WTC11 (cell line): ENCODE measurements at regions not wholly inside any gene's neighbourhood (a gene's known extent, or its start where the extent isn't known, plus 50 kb on each side); places are given as distances from the start of the nearest gene placed in this dataset.

Experiments
- ATAC-seq: fragments of 200-7000 bp; cut with Tn5 transposase; 2 replicates; pipeline ENCODE4 v1.10.0; 2021; ENCODE audit warnings: mild to moderate bottlenecking, moderate library complexity
- CTCF ChIA-PET: fragments of 300-600 bp; sonication (Branson Sonifier 250); formaldehyde crosslinking; loops from one replicate; lab custom pipeline; 2021; ENCODE audit warnings: antibody characterized with exemption; lab: Charles Lee
- POLR2A ChIA-PET: fragments of 350-600 bp; sonication (Branson Sonifier 250); formaldehyde crosslinking; loops from one replicate; lab custom pipeline; 2021; ENCODE audit warnings: antibody characterized with exemption; lab: Charles Lee
- DNase-seq: peaks from one replicate; pipeline ENCODE4 v3.0.0; 2021; ENCODE audit warnings: low spot score
- H3K27ac Mint-ChIP-seq: 2 replicates; pipeline ENCODE4 v1.8.0; 2021; ENCODE audit warnings: mixed read lengths
- H3K27me3 Mint-ChIP-seq: 2 replicates; pipeline ENCODE4 v1.8.0; 2021; ENCODE audit warnings: low read depth, mild to moderate bottlenecking, moderate library complexity, mixed read lengths
- H3K36me3 Mint-ChIP-seq: 2 replicates; pipeline ENCODE4 v1.8.0; 2021; ENCODE audit warnings: mixed read lengths
- H3K4me1 Mint-ChIP-seq: 2 replicates; pipeline ENCODE4 v1.8.0; 2022; ENCODE audit warnings: mixed read lengths
- H3K4me3 Mint-ChIP-seq: 2 replicates; pipeline ENCODE4 v1.8.0; 2021; ENCODE audit warnings: mild to moderate bottlenecking, moderate library complexity, mixed read lengths
- H3K9me3 Mint-ChIP-seq: 2 replicates; pipeline ENCODE4 v1.8.0; 2021; ENCODE audit warnings: mixed read lengths
- CREB1 ChIP-seq: sonication (generic); formaldehyde crosslinking; IDR thresholded peaks from 2 replicates; pipeline ENCODE4 v1.8.0; 2023; ENCODE audit warnings: mild to moderate bottlenecking, missing genetic modification reagents
- CTCF ChIP-seq: fragments of 200-600 bp; IDR thresholded peaks from 2 replicates; pipeline ENCODE4 v1.8.0; 2022; ENCODE audit warnings: antibody characterized with exemption
- ELF4 ChIP-seq: sonication (generic); formaldehyde crosslinking; IDR thresholded peaks from 2 replicates; pipeline ENCODE4 v1.8.1; 2022; ENCODE audit warnings: low read depth, mild to moderate bottlenecking, moderate library complexity, missing genetic modification reagents
- ERG ChIP-seq: fragments of 250-450 bp; sonication (Bioruptor Pico); IDR thresholded peaks from 2 replicates; pipeline ENCODE4 v1.8.0; 2021; ENCODE audit warnings: mild to moderate bottlenecking
- FOXK1 ChIP-seq: sonication (generic); formaldehyde crosslinking; IDR thresholded peaks from 2 replicates; pipeline ENCODE4 v1.8.0; 2022; ENCODE audit warnings: mild to moderate bottlenecking, moderate library complexity, missing genetic modification reagents
- FOXP4 ChIP-seq: sonication (generic); formaldehyde crosslinking; IDR thresholded peaks from 2 replicates; pipeline ENCODE4 v1.8.0; 2022; ENCODE audit warnings: mild to moderate bottlenecking, missing genetic modification reagents
- IRF1 ChIP-seq: sonication (generic); formaldehyde crosslinking; IDR thresholded peaks from 2 replicates; pipeline ENCODE4 v1.8.0; 2023; ENCODE audit warnings: missing genetic modification reagents
- JAZF1 ChIP-seq: fragments of 250-450 bp; sonication (Bioruptor Pico); IDR thresholded peaks from 2 replicates; pipeline ENCODE4 v1.9.0; 2021; ENCODE audit warnings: moderate library complexity, mild to moderate bottlenecking, inconsistent platforms
- MLX ChIP-seq: sonication (generic); formaldehyde crosslinking; IDR thresholded peaks from 2 replicates; pipeline ENCODE4 v1.8.1; 2023; ENCODE audit warnings: mild to moderate bottlenecking, missing genetic modification reagents, moderate library complexity
- MXD4 ChIP-seq: fragments of 250-450 bp; sonication (Bioruptor Pico); IDR thresholded peaks from 2 replicates; pipeline ENCODE4 v1.8.0; 2021; ENCODE audit warnings: mild to moderate bottlenecking, moderate library complexity, borderline replicate concordance
- NFE2L1 ChIP-seq: sonication (generic); formaldehyde crosslinking; IDR thresholded peaks from 2 replicates; pipeline ENCODE4 v1.8.1; 2023; ENCODE audit warnings: missing genetic modification reagents
- NFYB ChIP-seq: sonication (generic); formaldehyde crosslinking; conservative IDR thresholded peaks from 2 replicates; pipeline ENCODE4 v1.8.0; 2022; ENCODE audit warnings: low read depth, missing genetic modification reagents
- NR2C2 ChIP-seq: sonication (generic); formaldehyde crosslinking; IDR thresholded peaks from 2 replicates; pipeline ENCODE4 v1.8.0; 2022; ENCODE audit warnings: mild to moderate bottlenecking, missing genetic modification reagents
- NR3C1 ChIP-seq: sonication (generic); formaldehyde crosslinking; conservative IDR thresholded peaks from 2 replicates; pipeline ENCODE4 v1.8.1; 2023; ENCODE audit warnings: low read depth, mild to moderate bottlenecking, missing genetic modification reagents
- PREB ChIP-seq: sonication (generic); formaldehyde crosslinking; IDR thresholded peaks from 2 replicates; pipeline ENCODE4 v1.8.1; 2022; ENCODE audit warnings: mild to moderate bottlenecking, missing genetic modification reagents, moderate library complexity, borderline replicate concordance
- TEAD1 ChIP-seq: sonication (generic); formaldehyde crosslinking; IDR thresholded peaks from 2 replicates; pipeline ENCODE4 v1.8.0; 2022; ENCODE audit warnings: mild to moderate bottlenecking, missing genetic modification reagents
- TEAD4 ChIP-seq: sonication (generic); formaldehyde crosslinking; IDR thresholded peaks from 2 replicates; pipeline ENCODE4 v1.8.0; 2022; ENCODE audit warnings: mild to moderate bottlenecking, missing genetic modification reagents
- ZNF219 ChIP-seq: sonication (generic); formaldehyde crosslinking; IDR thresholded peaks from 2 replicates; pipeline ENCODE4 v1.8.0; 2023; ENCODE audit warnings: missing genetic modification reagents, mild to moderate bottlenecking, borderline replicate concordance
- ZNF416 ChIP-seq: fragments of 250-450 bp; sonication (Bioruptor Pico); IDR thresholded peaks from 2 replicates; pipeline ENCODE4 v1.9.0; 2021; ENCODE audit warnings: mild to moderate bottlenecking, inconsistent platforms
- ZNF423 ChIP-seq: fragments of 250-450 bp; sonication (Bioruptor Pico); IDR thresholded peaks from 2 replicates; pipeline ENCODE4 v2.1.2; 2022; ENCODE audit warnings: mild to moderate bottlenecking, moderate library complexity
- ZNF425 ChIP-seq: fragments of 250-450 bp; sonication (Bioruptor Pico); conservative IDR thresholded peaks from 2 replicates; pipeline ENCODE4 v1.9.0; 2021; ENCODE audit warnings: mild to moderate bottlenecking

GRCh38 chr4:67087897-67088296 is 457.4 kb downstream of the CENPC start:
- Mint-ChIP-seq H3K27me3 (no peaks in the 10 kb centered on the region), H3K9me3 (no peaks in the 10 kb centered on the region), H3K27ac (no peak overlapping the region), H3K36me3 (no peaks in the 10 kb centered on the region), H3K4me3 (no peak overlapping the region), H3K4me1 (peaks cover 26% of the 10 kb centered on the region)
- TF ChIP-seq CTCF (peak; percentile 68), MLX (CRISPR knock-in tag) (no peak)
- POLR2A ChIA-PET, result interaction anchor here (0.6 kb wide), 1 partner anchor 431 kb away, joined by 4 read pairs; no protein-coding TSS in a partner anchor
- DNase-seq (peak; percentile 64), ATAC-seq (peak; percentile 70)
- CTCF ChIA-PET, result interaction anchor here (0.5 to 1.7 kb wide), 9 partner anchors 16 to 1030 kb away, joined by 3 to 13 read pairs (median 5); no protein-coding TSS in a partner anchor

GRCh38 chr4:67084783-67085182 is 460.5 kb downstream of the CENPC start:
- no peaks in the 10 kb centered on the region for H3K27me3 Mint-ChIP-seq
- TF ChIP-seq ELF4 (no peak), CREB1 (CRISPR knock-in tag) (no peak), ZNF423 (CRISPR knock-in tag) (no peak), NFYB (CRISPR knock-in tag) (no peak), MXD4 (no peak), FOXK1 (CRISPR knock-in tag) (no peak), NR3C1 (no peak), ZNF219 (no peak), ERG (no peak), MLX (CRISPR knock-in tag) (no peak), PREB (no peak), NFE2L1 (no peak), JAZF1 (CRISPR knock-in tag) (no peak), TEAD1 (CRISPR knock-in tag) (no peak), IRF1 (CRISPR knock-in tag) (no peak), TEAD4 (CRISPR knock-in tag) (no peak), NR2C2 (CRISPR knock-in tag) (no peak)
- ChIA-PET POLR2A (interaction anchor here (1.0 kb wide), 1 partner anchor 114 kb away, joined by 3 read pairs; no protein-coding TSS in a partner anchor), CTCF (interaction anchor here (1.0 to 1.3 kb wide), 2 partner anchors 242 to 248 kb away, joined by 3 to 7 read pairs; no protein-coding TSS in a partner anchor)
- no peaks in the 10 kb centered on the region for H3K36me3 Mint-ChIP-seq
- peaks cover 48% of the 10 kb centered on the region for H3K4me1 Mint-ChIP-seq
- no peak for DNase-seq
- H3K9me3 Mint-ChIP-seq, result peaks cover 6% of the 10 kb centered on the region
- ATAC-seq, result no peak
- H3K27ac Mint-ChIP-seq, result no peak overlapping the region; the same call in 1 of the 2 replicates
- H3K4me3 Mint-ChIP-seq, result no peak overlapping the region

GRCh38 chr4:67083496-67083895 is 461.8 kb downstream of the CENPC start:
- POLR2A ChIA-PET, result no interaction called here
- DNase-seq (no peak), ATAC-seq (no peak; the same call in 1 of the 2 replicates)
- Mint-ChIP-seq H3K9me3 (peaks cover 6% of the 10 kb centered on the region), H3K27ac (peak overlapping the region; percentile 77), H3K27me3 (no peaks in the 10 kb centered on the region), H3K4me3 (no peak overlapping the region), H3K36me3 (no peaks in the 10 kb centered on the region), H3K4me1 (peaks cover 49% of the 10 kb centered on the region)
- CTCF ChIA-PET, result no interaction called here
- TF ChIP-seq NR2C2 (CRISPR knock-in tag) (no peak), FOXP4 (CRISPR knock-in tag) (no peak), ZNF425 (CRISPR knock-in tag) (no peak), ZNF416 (CRISPR knock-in tag) (no peak), PREB (no peak)
